HepG2 (cell line): ENCODE measurements at regions not wholly inside any gene's neighbourhood (a gene's known extent, or its start where the extent isn't known, plus 50 kb on each side); places are given as distances from the start of the nearest gene placed in this dataset.

Source experiments
- ATAC-seq: fragments of 200-7000 bp; cut with Tn5 transposase; 3 replicates; pipeline ENCODE4 v1.9.1; 2020; ENCODE audit warnings: mild to moderate bottlenecking, moderate library complexity
- BruUV-seq: library from RNA; stranded (reverse); fragments of 400-500 nt; replicated peaks from 2 replicates; lab custom pipeline; 2021; lab: Mats Ljungman, UMichigan
- CTCF ChIA-PET: fragments of 300-600 bp; formaldehyde crosslinking; extraction: SDS; loops from one replicate; lab custom pipeline; 2021; ENCODE audit warnings: low total read pairs, inconsistent platforms, low intra/inter-chr PET ratio; lab: Yijun Ruan, JAX
- POLR2A ChIA-PET: fragments of 350-600 bp; sonication (Branson Sonifier 250); formaldehyde crosslinking; loops from one replicate; lab custom pipeline; 2020; ENCODE audit warnings: antibody characterized with exemption, inconsistent platforms; lab: Yijun Ruan, JAX
- DNase-seq: peaks from one replicate; pipeline ENCODE4 v3.0.0-alpha.2; 2015; ENCODE audit warnings: low spot score
- FAIRE-seq: peaks from 3 replicates; lab custom pipeline; 2011; peaks lifted over from hg19 to GRCh38; lab: Jason Lieb, UNC
- H2AFZ ChIP-seq: one replicate; pipeline ENCODE4 v1.6.1; 2011; ENCODE audit warnings: low read length, inconsistent platforms
- H3K27ac ChIP-seq: fragments of 300-600 bp; 3 replicates; pipeline ENCODE4 v1.8.0; 2011; ENCODE audit warnings: mixed run types, mild to moderate bottlenecking, mixed read lengths, low read length, inconsistent platforms; ENCODE audit not compliant: insufficient read depth; ENCODE audit errors: extremely low read length
- H3K27me3 ChIP-seq, 2 experiments: fragments of 200-600 bp in 1 of 2; 2 replicates in 1 of 2; 3 replicates in 1 of 2; pipeline versions ENCODE4 v1.6.0 to v1.8.0; 2011; ENCODE audit warnings: low read length in 2 of 2, mild to moderate bottlenecking in 2 of 2, moderate library complexity in 2 of 2, inconsistent platforms in 1 of 2; ENCODE audit not compliant: insufficient read depth in 2 of 2, control insufficient read depth in 1 of 2
- H3K36me3 ChIP-seq, 2 experiments: fragments of 200-600 bp in 1 of 2; replicated peaks in 1 of 2; 2 replicates in 1 of 2; 3 replicates in 1 of 2; pipeline versions ENCODE4 v1.5.1 to v1.8.0; 2011; ENCODE audit warnings: low read length in 2 of 2, inconsistent platforms in 1 of 2; ENCODE audit not compliant: insufficient read depth in 2 of 2, control insufficient read depth in 1 of 2
- H3K4me1 ChIP-seq: 2 replicates; pipeline ENCODE4 v1.5.1; 2012; ENCODE audit warnings: low read length, inconsistent platforms; ENCODE audit not compliant: insufficient read depth
- H3K4me2 ChIP-seq: 2 replicates; pipeline ENCODE4 v1.6.0; 2011; ENCODE audit warnings: low read depth, low read length, inconsistent platforms
- H3K4me3 ChIP-seq, 3 experiments: fragments of 200-600 bp in 1 of 3; sonication (generic), shearing (Covaris generic) in 1 of 3; replicated peaks in 1 of 3; 2 replicates each; pipeline ENCODE4 v1.5.1; 2011 to 2016; ENCODE audit warnings: low read length in 3 of 3, inconsistent platforms in 2 of 3, low read depth in 2 of 3, mild to moderate bottlenecking in 2 of 3, control low read depth in 1 of 3, mixed read lengths in 1 of 3; ENCODE audit not compliant: insufficient read depth in 1 of 3
- H3K79me2 ChIP-seq: one replicate; pipeline ENCODE4 v1.6.1; 2011; ENCODE audit warnings: low read length, inconsistent platforms; ENCODE audit not compliant: insufficient read depth
- H3K9ac ChIP-seq: 2 replicates; pipeline ENCODE4 v1.6.0; 2011; ENCODE audit warnings: mild to moderate bottlenecking, low read depth, low read length, inconsistent platforms; ENCODE audit not compliant: insufficient read depth
- H3K9me3 ChIP-seq: 2 replicates; pipeline ENCODE4 v1.5.1; 2012; ENCODE audit warnings: mild to moderate bottlenecking, low read length
- H4K20me1 ChIP-seq: 2 replicates; pipeline ENCODE4 v1.6.0; 2011; ENCODE audit warnings: inconsistent platforms, mild to moderate bottlenecking, low read length, moderate library complexity; ENCODE audit not compliant: insufficient read depth
- ARHGAP35 ChIP-seq: sonication (generic); formaldehyde crosslinking; IDR thresholded peaks from 2 replicates; pipeline ENCODE4 v1.9.0; 2022; ENCODE audit warnings: mild to moderate bottlenecking, inconsistent platforms, moderate library complexity, missing genetic modification reagents, borderline replicate concordance
- ATAD3A ChIP-seq: sonication (generic); formaldehyde crosslinking; IDR thresholded peaks from 2 replicates; pipeline ENCODE4 v1.4.0; 2020; ENCODE audit warnings: missing genetic modification reagents
- FLYWCH1 ChIP-seq: sonication (generic); formaldehyde crosslinking; IDR thresholded peaks from 2 replicates; pipeline ENCODE4 v1.8.1; 2023; ENCODE audit warnings: mild to moderate bottlenecking, missing genetic modification reagents
- FOXM1 ChIP-seq: sonication (generic); formaldehyde crosslinking; IDR thresholded peaks from 2 replicates; pipeline ENCODE4 v1.5.0; 2020; ENCODE audit warnings: missing genetic modification reagents
- GABPA ChIP-seq, 2 experiments: IDR thresholded peaks; 2 replicates each; pipeline ENCODE4 v1.6.1; 2011 to 2016; ENCODE audit warnings: low read depth in 2 of 2, low read length in 1 of 2, missing biosample characterization in 1 of 2, missing genetic modification characterization in 1 of 2
- JUND ChIP-seq: sonication (generic); formaldehyde crosslinking; IDR thresholded peaks from 2 replicates; pipeline ENCODE4 v1.8.0; 2022; ENCODE audit warnings: mild to moderate bottlenecking, missing genetic modification reagents
- MIER2 ChIP-seq: IDR thresholded peaks from 2 replicates; pipeline ENCODE4 v1.6.1; 2016; ENCODE audit warnings: missing biosample characterization, missing genetic modification reagents
- MTA1 ChIP-seq: sonication (generic); formaldehyde crosslinking; IDR thresholded peaks from 2 replicates; pipeline ENCODE4 v1.4.0; 2020; ENCODE audit warnings: missing genetic modification reagents, mild to moderate bottlenecking, borderline replicate concordance
- PCBP2 ChIP-seq: fragments of 200-400 bp; formaldehyde crosslinking; optimal IDR thresholded peaks from 2 replicates; pipeline ENCODE3; 2018; ENCODE audit warnings: low read length, low read depth; ENCODE audit not compliant: poor library complexity, severe bottlenecking
- SMAD9 ChIP-seq: sonication (generic); formaldehyde crosslinking; IDR thresholded peaks from 2 replicates; pipeline ENCODE4 v1.5.1; 2020; ENCODE audit warnings: mild to moderate bottlenecking, missing genetic modification reagents
- SMARCC2 ChIP-seq: fragments of 450-650 bp; IDR thresholded peaks from 2 replicates; pipeline ENCODE4 v1.6.1; 2017; ENCODE audit warnings: antibody characterized with exemption, mild to moderate bottlenecking
- SP4 ChIP-seq: sonication (generic); formaldehyde crosslinking; IDR thresholded peaks from 2 replicates; pipeline ENCODE4 v1.8.1; 2023; ENCODE audit warnings: mild to moderate bottlenecking, missing genetic modification reagents
- ZNF12 ChIP-seq: sonication (generic); formaldehyde crosslinking; IDR thresholded peaks from 2 replicates; pipeline ENCODE4 v1.5.0; 2020; ENCODE audit warnings: missing genetic modification reagents
- ZNF138 ChIP-seq: sonication (generic); formaldehyde crosslinking; IDR thresholded peaks from 2 replicates; pipeline ENCODE4 v1.5.0; 2020; ENCODE audit warnings: mild to moderate bottlenecking, low read depth, missing genetic modification reagents
- ZNF251 ChIP-seq: sonication (generic); formaldehyde crosslinking; IDR thresholded peaks from 2 replicates; pipeline ENCODE4 v1.9.0; 2021; ENCODE audit warnings: mild to moderate bottlenecking, missing genetic modification reagents
- ZNF446 ChIP-seq: sonication (generic); formaldehyde crosslinking; IDR thresholded peaks from 2 replicates; pipeline ENCODE4 v1.5.0; 2020; ENCODE audit warnings: mild to moderate bottlenecking, missing genetic modification reagents
- ZNF451 ChIP-seq: sonication (generic); formaldehyde crosslinking; IDR thresholded peaks from 2 replicates; pipeline ENCODE4 v1.5.0; 2020; ENCODE audit warnings: mild to moderate bottlenecking, missing genetic modification reagents
- ZNF513 ChIP-seq: sonication (generic); formaldehyde crosslinking; conservative IDR thresholded peaks from 2 replicates; pipeline ENCODE4 v1.5.0; 2020; ENCODE audit warnings: missing genetic modification reagents
- ZNF550 ChIP-seq: sonication (generic); formaldehyde crosslinking; IDR thresholded peaks from 2 replicates; pipeline ENCODE4 v1.4.0; 2020; ENCODE audit warnings: mild to moderate bottlenecking, missing genetic modification reagents, borderline replicate concordance
- ZNF891 ChIP-seq: sonication (generic); formaldehyde crosslinking; IDR thresholded peaks from 2 replicates; pipeline ENCODE4 v1.5.0; 2020; ENCODE audit warnings: mild to moderate bottlenecking, missing genetic modification reagents
- WGBS: methylation state at CpG from one replicate; pipeline ENCODE4 v1.1.6; 2017; ENCODE audit warnings: low lambda C conversion rate; 5-methylcytosine and 5-hydroxymethylcytosine counted together
- in situ Hi-C: cut with HindIII; loops from 2 replicates; pipeline ENCODE4 v1.10.0; 2017; ENCODE audit warnings: low pct_unique_long_range_greater_than_20kb; ENCODE audit not compliant: extremely low pct_ligation_motif_present
- intact Hi-C: fragments of 100-400 bp; cut with micrococcal nuclease; formaldehyde crosslinking; loops from one replicate; pipeline ENCODE4 v1.10.0; 2022; ENCODE audit not compliant: unreplicated experiment

- no peak for DNase-seq
- Histone ChIP-seq H3K36me3 (no peaks in the 10 kb centered on the region), H3K4me1 (no peaks in the 10 kb centered on the region), H3K4me3 (no peak overlapping the region), H3K27ac (no peak overlapping the region), H3K4me2 (no peak overlapping the region), H3K9me3 (peaks cover 21% of the 10 kb centered on the region), H3K27me3 (no peaks in the 10 kb centered on the region), H3K9ac (no peak overlapping the region), H3K79me2 (no peaks in the 10 kb centered on the region)
- in situ Hi-C loops = no loop called here
- no TSS peak for BruUV-seq
- FAIRE-seq = no peak
- no peak for ATAC-seq
- WGBS = 7% methylated on average over 8 of the region's 8 CpGs
- intact Hi-C loops = loop anchor here (10.0 kb wide), 1 partner anchor 1189 kb away; no protein-coding TSS in a partner anchor
- ChIA-PET POLR2A (no interaction called here), CTCF (no interaction called here)
- TF ChIP-seq ZNF251 (CRISPR knock-in tag) = no peak
- TF ChIP-seq GABPA (IDR thresholded peaks at IDR 0.05; ENCODE audit: low read depth, low read length) = no peak
- TF ChIP-seq GABPA (CRISPR knock-in tag; IDR thresholded peaks at IDR 0.05; ENCODE audit: low read depth) = no peak
- no peak for TF ChIP-seq MIER2 (CRISPR knock-in tag)
- TF ChIP-seq ZNF446 = no peak
- TF ChIP-seq, all 625 proteins: peak for 0
- Histone ChIP-seq H2AFZ (no peak overlapping the region), H4K20me1 (no peaks in the 10 kb centered on the region)
These were observed 649.1 kb upstream of the SORCS1 start for GRCh38 chr10:107813451-107814162.

- intact Hi-C loops = loop anchor here (10.0 kb wide), 1 partner anchor 1185 kb away; no protein-coding TSS in a partner anchor
- no peak overlapping the region for H3K4me3 ChIP-seq
- CTCF ChIA-PET = no interaction called here
- TF ChIP-seq MTA1 = no peak
- TF ChIP-seq SMARCC2 = no peak
- no peak for TF ChIP-seq ZNF451 (CRISPR knock-in tag)
- TF ChIP-seq ZNF891 (CRISPR knock-in tag) = no peak
- TF ChIP-seq ARHGAP35 (CRISPR knock-in tag) = no peak
- no peak for TF ChIP-seq JUND (CRISPR knock-in tag)
- no peak for TF ChIP-seq PCBP2
- no peak for TF ChIP-seq FOXM1 (CRISPR knock-in tag)
- no peak for TF ChIP-seq FLYWCH1 (CRISPR knock-in tag)
- TF ChIP-seq ZNF138 = no peak
- no peak for TF ChIP-seq ATAD3A (CRISPR knock-in tag)
- no peak for TF ChIP-seq ZNF550 (CRISPR knock-in tag)
- no peak for TF ChIP-seq ZNF513 (CRISPR knock-in tag)
- TF ChIP-seq SMAD9 (CRISPR knock-in tag) = no peak
- TF ChIP-seq SP4 (CRISPR knock-in tag) = no peak
- no peak for TF ChIP-seq ZNF12 (CRISPR knock-in tag)
These were observed 645.4 kb upstream of the SORCS1 start for GRCh38 chr10:107809889-107810288.

More at GRCh38 chr10:107809889-107810288, 645.4 kb upstream of the SORCS1 start:
- no peaks in the 10 kb centered on the region for H3K36me3 ChIP-seq
- FAIRE-seq = no peak
- no peak overlapping the region for H3K4me2 ChIP-seq
- peaks cover 42% of the 10 kb centered on the region for H3K9me3 ChIP-seq
- BruUV-seq = no TSS peak
- no peak overlapping the region for H3K9ac ChIP-seq
- no peaks in the 10 kb centered on the region; a peak in 1 of 5 replicates for H3K27me3 ChIP-seq
- WGBS = 0% methylated on average over 2 of the region's 2 CpGs
- H3K79me2 ChIP-seq = no peaks in the 10 kb centered on the region
- in situ Hi-C loops = no loop called here
- no peak overlapping the region for H2AFZ ChIP-seq
- H4K20me1 ChIP-seq = no peaks in the 10 kb centered on the region
- POLR2A ChIA-PET = no interaction called here
- no peak overlapping the region for H3K27ac ChIP-seq
- no peak for DNase-seq
- no peak for ATAC-seq
- H3K4me1 ChIP-seq = no peaks in the 10 kb centered on the region
